Hepatocyte (in vitro differentiated cells): ENCODE measurements at regions not wholly inside any gene's neighbourhood (a gene's known extent, or its start where the extent isn't known, plus 50 kb on each side); places are given as distances from the start of the nearest gene placed in this dataset.

Experiments used
- DNase-seq: peaks from one replicate; pipeline ENCODE4 v3.0.0-alpha.2; 2016; ENCODE audit warnings: low spot score
- H2AFZ ChIP-seq: fragments of 200-600 bp; sonication (generic); 2 replicates; pipeline ENCODE4 v1.6.0; 2016; ENCODE audit warnings: antibody characterized with exemption, mild to moderate bottlenecking
- H3K27ac ChIP-seq: fragments of 200-600 bp; sonication (generic); 2 replicates; pipeline ENCODE4 v1.5.1; 2016; ENCODE audit warnings: mild to moderate bottlenecking
- H3K27me3 ChIP-seq: fragments of 200-600 bp; sonication (generic); 2 replicates; pipeline ENCODE4 v1.6.1; 2016
- H3K36me3 ChIP-seq: fragments of 200-600 bp; sonication (generic); replicated peaks from 2 replicates; pipeline ENCODE4 v1.5.1; 2016; ENCODE audit warnings: low read depth; ENCODE audit not compliant: insufficient read depth
- H3K4me1 ChIP-seq: fragments of 200-600 bp; sonication (generic); 2 replicates; pipeline ENCODE4 v1.5.1; 2016; ENCODE audit warnings: mild to moderate bottlenecking, moderate library complexity; ENCODE audit not compliant: insufficient read depth
- H3K4me2 ChIP-seq: fragments of 200-600 bp; sonication (generic); 2 replicates; pipeline ENCODE4 v1.6.0; 2016
- H3K4me3 ChIP-seq: fragments of 200-600 bp; sonication (generic); 2 replicates; pipeline ENCODE4 v1.5.1; 2016; ENCODE audit warnings: mild to moderate bottlenecking
- H3K79me2 ChIP-seq: fragments of 200-600 bp; sonication (generic); 2 replicates; pipeline ENCODE4 v1.6.0; 2017; ENCODE audit warnings: mild to moderate bottlenecking
- H3K9me2 ChIP-seq: fragments of 200-600 bp; sonication (generic); replicated peaks from 2 replicates; pipeline ENCODE4 v1.6.0; 2017; ENCODE audit warnings: mild to moderate bottlenecking; ENCODE audit not compliant: insufficient read depth
- H3K9me3 ChIP-seq: fragments of 200-600 bp; sonication (generic); 2 replicates; pipeline ENCODE4 v1.5.1; 2016; ENCODE audit warnings: low read depth, mild to moderate bottlenecking
- H4K20me1 ChIP-seq: fragments of 200-600 bp; sonication (generic); 2 replicates; pipeline ENCODE4 v1.6.0; 2016; ENCODE audit warnings: mild to moderate bottlenecking; ENCODE audit not compliant: insufficient read depth, poor library complexity, severe bottlenecking
- EZH2 ChIP-seq: fragments of 200-600 bp; sonication (generic); IDR thresholded peaks from 2 replicates; pipeline ENCODE4 v1.6.1; 2016; ENCODE audit warnings: antibody characterized with exemption, mild to moderate bottlenecking, borderline replicate concordance
- EZH2phosphoT487 ChIP-seq: fragments of 200-600 bp; sonication (generic); IDR thresholded peaks from one replicate; pipeline ENCODE4 v1.6.1; 2018; ENCODE audit warnings: antibody characterized with exemption, mild to moderate bottlenecking, low read depth, moderate library complexity; ENCODE audit not compliant: unreplicated experiment, severe bottlenecking
- WGBS: methylation state at CpG from one replicate; pipeline ENCODE4 v1.1.6; 2016; ENCODE audit warnings: low lambda C conversion rate; ENCODE audit errors: missing lambda C conversion rate; 5-methylcytosine and 5-hydroxymethylcytosine counted together
- TF ChIP-seq, protein P1 (sequence below): fragments of 200-600 bp; sonication (generic); IDR thresholded peaks from 2 replicates; pipeline ENCODE4 v1.5.1; 2016; ENCODE audit warnings: antibody characterized with exemption, mild to moderate bottlenecking; ENCODE audit not compliant: poor library complexity

- Histone ChIP-seq H3K4me3 (no peak overlapping the region), H3K27ac (no peak overlapping the region), H3K27me3 (no peaks in the 10 kb centered on the region), H3K79me2 (no peaks in the 10 kb centered on the region), H3K36me3 (no peaks in the 10 kb centered on the region), H2AFZ (no peak overlapping the region), H3K4me1 (no peaks in the 10 kb centered on the region), H3K9me3 (no peaks in the 10 kb centered on the region), H3K4me2 (peak overlapping the region; percentile 37), H4K20me1 (no peaks in the 10 kb centered on the region), H3K9me2 (no peaks in the 10 kb centered on the region)
- no peak for DNase-seq
- TF ChIP-seq, protein P1, sequence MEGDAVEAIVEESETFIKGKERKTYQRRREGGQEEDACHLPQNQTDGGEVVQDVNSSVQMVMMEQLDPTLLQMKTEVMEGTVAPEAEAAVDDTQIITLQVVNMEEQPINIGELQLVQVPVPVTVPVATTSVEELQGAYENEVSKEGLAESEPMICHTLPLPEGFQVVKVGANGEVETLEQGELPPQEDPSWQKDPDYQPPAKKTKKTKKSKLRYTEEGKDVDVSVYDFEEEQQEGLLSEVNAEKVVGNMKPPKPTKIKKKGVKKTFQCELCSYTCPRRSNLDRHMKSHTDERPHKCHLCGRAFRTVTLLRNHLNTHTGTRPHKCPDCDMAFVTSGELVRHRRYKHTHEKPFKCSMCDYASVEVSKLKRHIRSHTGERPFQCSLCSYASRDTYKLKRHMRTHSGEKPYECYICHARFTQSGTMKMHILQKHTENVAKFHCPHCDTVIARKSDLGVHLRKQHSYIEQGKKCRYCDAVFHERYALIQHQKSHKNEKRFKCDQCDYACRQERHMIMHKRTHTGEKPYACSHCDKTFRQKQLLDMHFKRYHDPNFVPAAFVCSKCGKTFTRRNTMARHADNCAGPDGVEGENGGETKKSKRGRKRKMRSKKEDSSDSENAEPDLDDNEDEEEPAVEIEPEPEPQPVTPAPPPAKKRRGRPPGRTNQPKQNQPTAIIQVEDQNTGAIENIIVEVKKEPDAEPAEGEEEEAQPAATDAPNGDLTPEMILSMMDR: no peak
- TF ChIP-seq EZH2 (no peak), EZH2phosphoT487 (no peak)
- whole genome bisulfite sequencing: 55% methylated on average over 6 of the region's 6 CpGs
Measured at GRCh38 chr9:90948156-90948555, 146.5 kb downstream of the SYK start.

DNA sequence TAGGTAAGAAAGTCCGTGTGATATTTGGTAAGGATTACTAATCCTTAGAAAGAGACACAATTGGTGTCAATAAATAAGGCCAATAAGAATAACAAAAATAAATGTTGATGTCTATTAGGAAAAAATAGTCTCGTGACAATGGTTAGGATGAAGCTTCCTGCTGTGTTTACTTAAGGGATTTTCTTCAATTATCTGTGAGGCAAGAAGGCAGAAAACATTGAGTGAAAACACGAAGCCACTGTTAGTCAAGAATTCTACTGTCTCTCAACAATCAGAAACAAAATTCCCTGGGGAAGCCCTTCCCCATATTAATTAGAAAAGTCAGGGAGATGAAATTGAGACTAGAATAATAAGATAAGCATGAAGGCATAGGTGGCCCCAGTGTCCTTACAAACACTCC is 149.0 kb downstream of the SYK start:
- Histone ChIP-seq H3K27ac (no peak overlapping the region), H3K79me2 (no peaks in the 10 kb centered on the region), H3K4me2 (no peak overlapping the region), H3K4me1 (no peaks in the 10 kb centered on the region), H3K4me3 (no peak overlapping the region), H3K9me2 (no peaks in the 10 kb centered on the region), H3K27me3 (no peaks in the 10 kb centered on the region), H4K20me1 (no peaks in the 10 kb centered on the region), H3K9me3 (no peaks in the 10 kb centered on the region), H3K36me3 (no peaks in the 10 kb centered on the region), H2AFZ (no peak overlapping the region)
- WGBS: 24% methylated on average over 3 of the region's 3 CpGs
- TF ChIP-seq, protein P1: no peak
- TF ChIP-seq EZH2phosphoT487 (no peak), EZH2 (no peak)
- DNase-seq: no peak

- Histone ChIP-seq H3K4me2 (no peak overlapping the region), H4K20me1 (no peaks in the 10 kb centered on the region), H2AFZ (no peak overlapping the region), H3K4me1 (no peaks in the 10 kb centered on the region), H3K36me3 (no peaks in the 10 kb centered on the region), H3K9me3 (no peaks in the 10 kb centered on the region), H3K4me3 (no peak overlapping the region), H3K27me3 (no peaks in the 10 kb centered on the region), H3K27ac (no peak overlapping the region), H3K9me2 (no peaks in the 10 kb centered on the region), H3K79me2 (no peaks in the 10 kb centered on the region)
- no peak for TF ChIP-seq EZH2phosphoT487
- TF ChIP-seq, protein P1: no peak
- no peak for TF ChIP-seq EZH2
- 50% methylated on average over 3 of the region's 3 CpGs for WGBS
- no peak for DNase-seq
Measured at GRCh38 chr9:90953200-90953599, 151.6 kb downstream of the SYK start.

GRCh38 chr9:90953805-90954204 is 152.2 kb downstream of the SYK start:
- Histone ChIP-seq H3K27ac (no peak overlapping the region), H3K9me3 (no peaks in the 10 kb centered on the region), H3K4me1 (no peaks in the 10 kb centered on the region), H3K9me2 (no peaks in the 10 kb centered on the region), H4K20me1 (no peaks in the 10 kb centered on the region), H3K4me2 (no peak overlapping the region), H3K79me2 (no peaks in the 10 kb centered on the region), H3K4me3 (no peak overlapping the region), H3K36me3 (no peaks in the 10 kb centered on the region), H2AFZ (no peak overlapping the region), H3K27me3 (no peaks in the 10 kb centered on the region)
- DNase-seq: no peak
- TF ChIP-seq EZH2 (no peak), EZH2phosphoT487 (no peak)
- TF ChIP-seq, protein P1: no peak
- WGBS: 86% methylated on average over 3 of the region's 3 CpGs
